ENCODE measurements at regions not wholly inside any gene's neighbourhood (a gene's known extent, or its start where the extent isn't known, plus 50 kb on each side); places are given as distances from the start of the nearest gene placed in this dataset.

GRCh38 chr3:6622712-6623111 is 238.2 kb upstream of the GRM7 start:
- Mint-ChIP-seq H3K36me3 (no peaks in the 10 kb centered on the region), H3K27ac (no peak overlapping the region), H3K4me1 (ENCODE audit: unreplicated experiment) (no peaks in the 10 kb centered on the region), H3K9me3 (no peaks in the 10 kb centered on the region), H3K4me3 (no peak overlapping the region), H3K27me3 (no peaks in the 10 kb centered on the region)
- DNase-seq (ENCODE audit: extremely low spot score, unreplicated experiment): no peak
- TF ChIP-seq CTCF (conservative IDR thresholded peaks at IDR 0.05): no peak

GRCh38 chr3:6631376-6631775 is 229.5 kb upstream of the GRM7 start:
- no peak for DNase-seq (ENCODE audit: extremely low spot score, unreplicated experiment)
- TF ChIP-seq CTCF (conservative IDR thresholded peaks at IDR 0.05): no peak
- Mint-ChIP-seq H3K36me3 (no peaks in the 10 kb centered on the region), H3K27ac (peak overlapping the region; percentile 23), H3K4me1 (ENCODE audit: unreplicated experiment) (no peaks in the 10 kb centered on the region), H3K27me3 (no peaks in the 10 kb centered on the region), H3K9me3 (no peaks in the 10 kb centered on the region), H3K4me3 (no peak overlapping the region)

GRCh38 chr3:6640907-6641306 is 220.0 kb upstream of the GRM7 start:
- no peak for TF ChIP-seq CTCF (conservative IDR thresholded peaks at IDR 0.05)
- no peak for DNase-seq (ENCODE audit: extremely low spot score, unreplicated experiment)
- Mint-ChIP-seq H3K4me3 (no peak overlapping the region), H3K27ac (no peak overlapping the region), H3K4me1 (ENCODE audit: unreplicated experiment) (peaks cover 7% of the 10 kb centered on the region), H3K27me3 (no peaks in the 10 kb centered on the region), H3K9me3 (peaks cover 14% of the 10 kb centered on the region), H3K36me3 (no peaks in the 10 kb centered on the region)

- Mint-ChIP-seq H3K9me3 (peaks cover 14% of the 10 kb centered on the region), H3K4me1 (ENCODE audit: unreplicated experiment) (peaks cover 7% of the 10 kb centered on the region), H3K36me3 (no peaks in the 10 kb centered on the region), H3K27me3 (no peaks in the 10 kb centered on the region), H3K4me3 (no peak overlapping the region), H3K27ac (no peak overlapping the region)
- DNase-seq (ENCODE audit: extremely low spot score, unreplicated experiment): no peak
- TF ChIP-seq CTCF (conservative IDR thresholded peaks at IDR 0.05): no peak
These were observed 216.6 kb upstream of the GRM7 start for GRCh38 chr3:6644070-6644929.

DNA sequence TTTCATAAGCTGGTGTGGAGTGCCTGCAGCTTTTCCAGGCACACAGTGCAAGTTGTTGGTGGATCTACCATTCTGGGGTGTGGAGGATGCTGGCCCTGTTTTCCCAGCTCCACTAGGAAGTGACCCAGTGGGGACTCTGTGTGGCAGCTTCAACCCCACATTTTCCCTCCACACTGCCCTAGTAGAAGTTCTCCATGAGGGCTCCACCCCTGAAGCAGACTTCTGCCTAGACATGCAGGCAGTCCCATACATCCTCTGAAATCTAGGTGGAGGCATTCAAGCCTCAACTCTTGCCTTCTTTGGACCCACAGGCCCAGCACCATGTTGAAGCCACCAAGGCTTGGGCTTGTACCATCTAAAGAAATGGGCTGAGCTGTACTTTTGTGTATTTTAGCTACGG is 206.2 kb upstream of the GRM7 start:
- no peaks in the 10 kb centered on the region for H3K36me3 Mint-ChIP-seq
- H3K4me3 Mint-ChIP-seq: no peak overlapping the region
- no peak for TF ChIP-seq CTCF (conservative IDR thresholded peaks at IDR 0.05)
- H3K27ac Mint-ChIP-seq: no peak overlapping the region
- no peaks in the 10 kb centered on the region for H3K4me1 Mint-ChIP-seq (ENCODE audit: unreplicated experiment)
- no peaks in the 10 kb centered on the region for H3K27me3 Mint-ChIP-seq
- no peak for DNase-seq (ENCODE audit: extremely low spot score, unreplicated experiment)
- H3K9me3 Mint-ChIP-seq: peaks cover 18% of the 10 kb centered on the region
